Sigmoid colon (tissue), 4 donors: ENCODE measurements at regions not wholly inside any gene's neighbourhood (a gene's known extent, or its start where the extent isn't known, plus 50 kb on each side); places are given as distances from the start of the nearest gene placed in this dataset.

Source experiments
- POLR2A ChIP-seq, 2 donors: fragments of 450-650 bp; IDR thresholded peaks; one replicate each; pipeline ENCODE4 v1.6.1; 2016; ENCODE audit warnings: antibody characterized with exemption in 2 of 2, mild to moderate bottlenecking in 2 of 2, moderate library complexity in 2 of 2
- POLR2AphosphoS5 ChIP-seq, 4 donors: sonication (generic); formaldehyde crosslinking; IDR thresholded peaks; one replicate each; pipeline ENCODE4 v1.6.1; 2017; ENCODE audit warnings: antibody characterized with exemption in 4 of 4
- TF ChIP-seq, protein P1 (sequence below), 4 experiments: fragments of 450-650 bp in 3 of 4; fragments of 200-600 bp in 1 of 4; IDR thresholded peaks; one replicate each; pipeline ENCODE4 v1.5.1; 2016 to 2019; ENCODE audit warnings: antibody characterized with exemption in 4 of 4, mild to moderate bottlenecking in 3 of 4, moderate library complexity in 2 of 4

DNA sequence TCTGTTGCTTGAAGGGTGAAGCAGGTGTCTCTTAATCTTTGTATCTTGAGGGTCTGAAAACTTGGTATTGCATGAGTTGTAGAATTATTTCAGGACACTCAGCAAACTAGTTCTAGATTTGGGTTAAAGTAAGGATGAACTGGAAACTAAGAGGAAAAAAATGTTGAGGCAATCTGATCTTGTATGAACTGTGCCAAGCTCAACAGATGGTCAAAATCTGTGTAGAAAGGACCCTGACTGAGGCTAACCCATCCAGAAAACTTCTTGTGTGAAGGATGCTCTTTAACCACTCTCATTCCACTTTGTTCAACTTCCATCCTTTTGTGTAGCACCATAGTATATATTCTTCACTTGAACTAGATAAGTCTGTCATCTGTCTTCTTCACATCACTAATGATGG lies 861.7 kb downstream of the SLC4A3 start:
- TF ChIP-seq POLR2A (IDR thresholded peaks at IDR 0.05), result no peak
- TF ChIP-seq, protein P1, sequence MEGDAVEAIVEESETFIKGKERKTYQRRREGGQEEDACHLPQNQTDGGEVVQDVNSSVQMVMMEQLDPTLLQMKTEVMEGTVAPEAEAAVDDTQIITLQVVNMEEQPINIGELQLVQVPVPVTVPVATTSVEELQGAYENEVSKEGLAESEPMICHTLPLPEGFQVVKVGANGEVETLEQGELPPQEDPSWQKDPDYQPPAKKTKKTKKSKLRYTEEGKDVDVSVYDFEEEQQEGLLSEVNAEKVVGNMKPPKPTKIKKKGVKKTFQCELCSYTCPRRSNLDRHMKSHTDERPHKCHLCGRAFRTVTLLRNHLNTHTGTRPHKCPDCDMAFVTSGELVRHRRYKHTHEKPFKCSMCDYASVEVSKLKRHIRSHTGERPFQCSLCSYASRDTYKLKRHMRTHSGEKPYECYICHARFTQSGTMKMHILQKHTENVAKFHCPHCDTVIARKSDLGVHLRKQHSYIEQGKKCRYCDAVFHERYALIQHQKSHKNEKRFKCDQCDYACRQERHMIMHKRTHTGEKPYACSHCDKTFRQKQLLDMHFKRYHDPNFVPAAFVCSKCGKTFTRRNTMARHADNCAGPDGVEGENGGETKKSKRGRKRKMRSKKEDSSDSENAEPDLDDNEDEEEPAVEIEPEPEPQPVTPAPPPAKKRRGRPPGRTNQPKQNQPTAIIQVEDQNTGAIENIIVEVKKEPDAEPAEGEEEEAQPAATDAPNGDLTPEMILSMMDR (IDR thresholded peaks at IDR 0.05), result no peak
- no peak for TF ChIP-seq POLR2AphosphoS5 (IDR thresholded peaks at IDR 0.05)
